HG03196 (cell line): ENCODE measurements at regions not wholly inside any gene's neighbourhood (a gene's known extent, or its start where the extent isn't known, plus 50 kb on each side); places are given as distances from the start of the nearest gene placed in this dataset.
"Not testable (repeated sequence)": the region's sequence is repeated elsewhere in the genome, so short reads cannot be mapped to it uniquely, and the experiment has no call there.

Source experiments
- ATAC-seq: cut with Tn5 transposase; IDR thresholded peaks from one replicate; pipeline ENCODE4 v1.9.1; 2021; ENCODE audit not compliant: unreplicated experiment

DNA sequence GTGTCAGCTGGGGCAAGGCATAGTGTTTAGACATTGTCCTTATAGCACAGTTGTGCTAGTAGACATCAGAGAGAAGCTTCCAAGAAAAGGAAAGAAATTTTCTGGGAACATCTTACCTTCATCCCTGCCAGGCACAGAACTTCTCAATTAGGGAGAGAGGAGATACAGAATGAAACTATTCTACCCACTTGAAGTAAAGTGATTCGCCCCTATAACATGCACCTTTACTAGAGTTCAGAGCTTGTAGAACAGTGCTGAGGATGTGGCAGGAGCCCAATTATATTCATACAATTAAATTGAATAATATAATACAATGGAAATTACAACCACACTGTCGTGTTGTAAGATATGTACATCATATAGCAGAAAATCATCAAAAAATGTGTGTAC is 1063.9 kb upstream of the CITED2 start:
- no peak for ATAC-seq

DNA sequence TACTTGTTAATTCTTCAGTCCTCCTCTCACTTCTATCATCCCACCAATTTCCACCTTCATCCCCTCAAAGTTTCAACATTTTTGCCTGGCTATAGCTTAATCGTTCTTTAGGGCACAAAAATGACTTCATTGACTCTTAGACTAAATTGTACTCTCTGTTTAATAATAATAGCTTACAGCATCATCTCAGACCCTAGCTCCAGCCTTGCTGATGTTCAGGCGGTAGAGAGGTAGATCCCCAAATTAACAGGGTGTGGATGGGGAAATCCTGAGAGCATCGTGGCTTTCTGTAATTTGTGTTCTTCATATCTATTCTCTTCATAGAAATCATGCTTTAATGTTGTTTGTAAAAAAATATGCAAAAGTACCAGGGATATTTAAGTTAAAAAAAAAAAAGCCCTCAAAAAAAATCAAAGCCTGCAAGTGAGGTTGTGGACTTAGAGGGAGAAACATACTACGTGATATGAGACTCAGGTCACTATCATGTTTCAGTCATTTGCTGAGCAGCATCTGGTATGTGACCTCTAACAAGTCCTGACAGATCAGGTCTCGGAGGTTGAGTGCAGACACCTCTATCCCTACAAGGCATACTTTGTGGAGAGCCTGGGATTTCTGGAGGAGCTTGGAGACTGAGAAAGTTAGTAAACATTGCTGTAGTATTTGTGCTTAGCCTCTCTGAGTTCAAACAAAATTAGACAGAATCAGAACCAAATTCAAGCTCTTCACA is 1063.3 kb upstream of the CITED2 start:
- ATAC-seq, result no peak

DNA sequence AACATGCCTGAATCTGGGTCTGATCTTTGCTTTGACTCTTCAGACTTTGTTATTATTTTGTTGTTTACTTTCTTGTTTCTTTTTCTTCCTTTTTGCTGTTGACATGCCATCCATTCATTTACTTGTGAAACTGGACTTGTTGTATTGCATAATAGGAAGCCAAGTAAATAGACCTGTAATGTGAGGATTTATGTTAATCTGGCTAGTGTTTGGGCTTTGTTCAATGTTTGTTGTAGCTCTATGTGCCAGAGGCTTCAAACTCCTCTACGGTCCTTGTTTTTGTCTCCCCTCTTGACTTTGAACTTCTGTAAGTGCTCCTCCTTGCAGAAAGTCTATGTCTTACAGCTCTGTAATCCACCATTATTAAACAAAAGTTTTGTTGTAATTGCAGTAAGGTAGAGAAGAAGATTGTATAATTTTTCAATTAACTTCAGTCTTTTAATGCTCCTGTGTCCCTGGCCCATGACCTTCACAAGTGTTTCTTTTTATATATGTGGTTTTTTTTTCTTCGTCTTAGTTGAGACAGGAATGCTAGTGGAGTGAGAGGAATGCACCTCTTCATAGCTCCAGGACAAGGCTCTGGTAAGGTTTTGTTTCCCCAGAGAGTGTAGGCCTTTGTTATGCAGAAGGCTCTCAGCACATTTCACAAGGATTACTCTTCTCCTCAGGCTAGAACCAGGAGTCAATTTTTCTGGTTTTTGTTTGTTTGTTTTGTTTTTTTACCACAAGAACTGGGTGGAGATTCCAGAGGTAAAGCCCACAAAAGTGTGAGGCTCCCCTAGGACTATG is 1061.8 kb upstream of the CITED2 start:
- no peak for ATAC-seq

DNA sequence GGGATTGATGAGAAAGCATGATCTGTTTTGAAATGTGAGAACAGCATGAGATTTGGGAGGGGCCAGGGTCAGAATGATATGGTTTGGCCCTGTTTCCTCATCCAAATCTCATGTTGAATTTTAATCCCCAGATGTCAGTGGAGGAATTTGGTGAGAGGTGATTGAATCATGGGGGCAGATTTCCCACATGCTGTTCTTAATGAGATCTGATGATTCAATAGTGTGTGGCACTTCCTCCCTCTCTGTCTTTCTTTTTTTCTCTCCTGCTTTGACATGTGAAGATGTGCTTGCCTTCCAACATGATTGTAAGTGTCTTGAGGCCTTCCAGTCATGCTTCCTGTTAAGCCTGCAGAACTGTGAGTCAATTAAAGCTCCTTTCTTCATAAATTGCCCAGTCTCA is 1060.3 kb upstream of the CITED2 start:
- ATAC-seq, result no peak

DNA sequence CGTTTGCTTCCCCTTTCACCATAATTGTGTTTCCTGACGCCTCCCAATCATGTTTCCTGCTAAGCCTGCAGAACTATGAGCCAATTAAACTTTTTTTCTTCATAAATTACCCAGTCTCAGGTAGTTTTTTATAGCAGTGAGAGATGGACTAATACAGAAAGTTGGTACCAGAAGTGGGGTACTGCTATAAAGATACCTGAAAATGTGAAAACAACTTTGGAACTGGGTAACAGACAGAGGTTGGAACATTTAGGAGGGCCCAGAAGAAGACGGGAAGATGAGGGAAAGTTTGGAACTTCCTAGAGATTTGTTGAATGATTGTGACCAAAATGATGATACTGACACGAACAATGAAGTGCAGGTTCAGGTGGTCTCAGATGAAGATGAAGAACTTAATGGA is 1058.6 kb upstream of the CITED2 start:
- ATAC-seq, result no peak

DNA sequence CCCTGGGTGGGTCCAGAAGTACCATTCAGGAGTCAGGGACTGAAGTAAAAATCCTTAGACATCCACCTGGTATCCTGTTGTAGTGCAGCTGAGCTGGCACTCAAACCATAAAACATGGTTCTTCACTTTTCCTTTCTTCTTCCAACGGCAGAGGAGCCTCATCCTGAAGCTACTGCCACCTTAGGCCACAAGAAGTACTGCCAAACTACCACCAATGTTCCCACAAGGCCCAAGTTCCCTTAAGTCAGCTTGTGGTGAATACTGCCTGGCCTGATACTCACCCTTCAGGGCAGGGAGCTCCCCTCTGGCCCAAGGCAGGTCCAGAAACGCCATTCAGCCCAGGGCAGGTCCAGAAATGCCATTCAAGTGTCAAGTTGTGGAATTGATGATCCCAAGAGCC is 1053.4 kb upstream of the CITED2 start:
- ATAC-seq, result no peak

DNA sequence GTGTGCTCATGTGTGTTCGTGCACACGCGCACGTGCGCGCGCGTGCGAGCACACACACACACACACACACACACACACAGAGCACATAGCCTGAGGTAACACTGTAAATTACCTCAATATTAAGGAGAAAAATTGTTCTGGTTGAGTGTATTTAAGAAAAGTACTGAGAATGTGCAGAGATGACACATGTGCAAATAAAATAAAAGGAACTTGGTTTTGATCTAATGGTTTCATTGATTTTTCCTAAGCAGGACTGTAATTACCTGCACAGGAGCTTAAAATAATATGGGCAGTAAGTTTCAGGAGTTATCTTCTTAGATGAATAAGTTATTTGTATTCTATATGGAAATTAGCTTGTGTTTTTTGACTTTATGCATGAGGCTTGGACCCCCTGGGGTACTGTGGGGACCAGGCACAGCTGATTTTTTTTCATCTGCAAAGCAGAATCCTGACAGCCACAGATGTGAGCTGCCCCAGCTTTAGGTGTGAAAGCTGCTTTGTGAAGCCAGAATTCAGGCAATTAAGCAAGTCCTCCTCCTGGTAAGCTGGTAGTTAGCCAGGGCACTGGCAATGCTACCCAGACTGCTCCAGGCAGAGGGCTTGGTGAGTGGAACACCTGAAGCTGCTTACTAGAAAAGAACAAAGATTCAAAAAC is 1040.6 kb upstream of the CITED2 start:
- ATAC-seq, result no peak

DNA sequence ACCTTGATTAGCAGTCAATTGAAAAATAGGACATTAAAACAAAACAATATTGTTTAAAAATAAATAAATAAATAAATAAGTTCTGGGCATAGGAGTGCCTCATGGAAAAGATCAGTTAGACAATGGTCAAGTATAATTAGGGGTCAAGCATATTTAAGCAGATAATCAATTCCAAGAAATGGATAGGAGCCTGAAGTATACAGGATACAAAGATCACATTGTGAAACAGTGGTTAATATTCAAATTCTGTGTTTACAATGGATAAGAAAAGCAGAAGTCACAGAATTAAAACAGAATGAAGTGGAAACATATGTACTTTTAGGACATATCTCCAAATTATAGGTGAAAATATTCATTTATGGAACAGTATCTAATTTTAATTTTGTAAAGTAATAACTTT is 1028.6 kb upstream of the CITED2 start:
- no peak for ATAC-seq

DNA sequence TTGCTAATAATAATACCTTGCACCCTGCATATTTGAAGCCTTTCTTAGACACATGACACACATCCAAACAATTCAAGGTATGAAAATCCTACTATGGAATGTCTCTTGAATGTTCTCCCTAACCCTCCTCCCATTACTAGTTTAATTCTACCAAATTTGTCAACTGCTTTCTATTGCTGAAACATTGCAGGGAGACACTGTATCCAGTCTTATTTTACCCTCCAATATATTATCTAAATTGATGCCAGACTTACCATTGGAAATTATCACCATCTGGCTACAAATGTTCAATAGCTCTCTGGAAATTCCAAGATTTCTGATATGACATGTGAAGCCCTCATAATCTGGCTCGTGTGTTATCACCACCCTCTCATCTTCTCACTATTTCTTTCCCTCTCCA is 1027.3 kb upstream of the CITED2 start:
- no peak for ATAC-seq

DNA sequence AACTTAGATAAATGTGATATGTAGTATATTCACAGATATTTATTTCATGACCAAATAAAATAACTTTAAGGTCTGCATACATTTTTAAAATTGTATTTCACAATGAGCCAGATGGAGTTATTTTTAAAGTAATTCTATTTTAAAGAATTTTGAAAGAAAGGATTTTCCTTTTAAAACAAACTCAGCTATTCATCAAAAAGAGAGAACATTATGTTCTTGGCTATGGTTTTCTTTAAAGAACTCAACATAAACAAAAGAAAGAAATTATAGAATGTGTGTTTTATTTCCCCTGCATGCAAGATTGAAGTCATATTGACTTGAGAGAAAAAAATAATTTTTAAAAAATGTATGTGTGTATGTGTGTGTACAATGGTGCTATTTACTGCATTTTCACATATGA is 1023.6 kb upstream of the CITED2 start:
- no peak for ATAC-seq

DNA sequence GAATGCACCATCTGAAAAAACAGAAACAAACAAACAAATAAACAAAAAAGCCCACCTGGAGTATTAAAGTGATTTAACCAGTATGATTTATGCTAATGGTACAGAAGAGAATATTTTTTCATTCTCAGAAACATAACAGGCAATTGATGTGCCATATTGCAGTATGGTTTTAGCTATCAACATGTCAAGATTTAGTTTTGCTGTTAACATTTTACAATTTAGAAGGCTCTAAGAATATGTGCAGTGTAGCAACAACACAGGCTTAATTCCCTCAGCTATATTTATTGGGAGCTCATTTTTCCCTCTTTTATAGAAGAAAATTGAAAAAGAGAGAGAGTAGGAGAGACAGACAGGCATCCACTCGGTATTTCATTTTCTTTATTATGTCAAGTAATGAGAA is 1022.7 kb upstream of the CITED2 start:
- ATAC-seq, result no peak

DNA sequence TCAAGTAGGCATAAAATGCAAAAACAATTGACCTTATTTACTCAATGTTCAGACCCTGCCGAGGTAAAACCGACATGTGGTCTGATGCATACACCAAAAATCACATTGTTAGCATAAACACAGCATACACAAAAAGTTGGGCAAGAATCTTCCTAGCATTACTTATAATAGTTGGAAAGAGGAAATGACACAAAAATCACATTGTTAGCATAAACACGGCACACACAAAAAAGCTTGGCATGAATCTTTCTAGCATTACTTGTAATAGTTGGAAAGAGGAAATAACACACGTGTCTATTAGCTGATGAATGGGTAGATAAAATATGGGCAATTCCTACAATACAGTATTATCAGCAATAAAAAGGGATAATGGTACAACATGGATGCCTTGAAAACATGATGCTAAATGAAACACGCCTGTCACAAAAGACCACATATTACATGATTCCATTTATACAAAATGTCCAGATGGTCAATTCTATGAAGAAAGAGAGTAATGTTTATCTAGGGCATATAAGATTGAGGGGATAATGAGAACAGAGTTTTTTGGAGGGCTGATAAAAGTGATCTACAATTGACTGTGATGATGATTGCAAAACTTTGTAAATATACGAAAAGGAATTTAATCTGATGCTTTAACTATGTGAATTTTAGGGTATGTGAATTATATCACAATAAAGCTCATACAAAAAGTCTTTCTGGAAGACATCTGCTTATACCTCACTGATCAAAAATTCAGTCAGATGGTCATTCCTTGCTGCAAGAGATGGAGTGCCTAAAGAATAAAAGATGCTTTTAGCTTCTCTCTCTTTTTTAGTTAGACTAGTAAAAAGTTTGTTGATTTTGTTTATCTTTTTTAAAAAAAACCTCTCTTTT is 1019.5 kb upstream of the CITED2 start:
- ATAC-seq, result no peak

DNA sequence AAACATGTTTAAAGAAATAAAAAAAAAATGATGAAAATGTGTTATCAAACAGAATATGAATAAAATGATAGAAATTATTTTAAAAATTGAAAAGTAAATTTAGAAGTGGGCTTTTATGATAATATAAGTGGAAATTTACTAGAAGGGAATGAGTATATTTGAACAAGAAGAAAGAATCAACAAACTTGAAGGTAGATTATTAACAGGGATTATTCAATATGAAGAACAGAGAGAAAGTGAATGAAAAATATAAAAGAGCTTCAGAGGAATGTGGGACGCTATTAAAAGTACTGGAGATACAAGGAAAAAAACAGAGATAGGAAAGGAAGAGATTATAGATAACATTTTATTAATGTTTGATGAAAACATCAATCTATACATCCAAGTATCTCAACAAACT is 1014.4 kb upstream of the CITED2 start:
- ATAC-seq, result no peak

DNA sequence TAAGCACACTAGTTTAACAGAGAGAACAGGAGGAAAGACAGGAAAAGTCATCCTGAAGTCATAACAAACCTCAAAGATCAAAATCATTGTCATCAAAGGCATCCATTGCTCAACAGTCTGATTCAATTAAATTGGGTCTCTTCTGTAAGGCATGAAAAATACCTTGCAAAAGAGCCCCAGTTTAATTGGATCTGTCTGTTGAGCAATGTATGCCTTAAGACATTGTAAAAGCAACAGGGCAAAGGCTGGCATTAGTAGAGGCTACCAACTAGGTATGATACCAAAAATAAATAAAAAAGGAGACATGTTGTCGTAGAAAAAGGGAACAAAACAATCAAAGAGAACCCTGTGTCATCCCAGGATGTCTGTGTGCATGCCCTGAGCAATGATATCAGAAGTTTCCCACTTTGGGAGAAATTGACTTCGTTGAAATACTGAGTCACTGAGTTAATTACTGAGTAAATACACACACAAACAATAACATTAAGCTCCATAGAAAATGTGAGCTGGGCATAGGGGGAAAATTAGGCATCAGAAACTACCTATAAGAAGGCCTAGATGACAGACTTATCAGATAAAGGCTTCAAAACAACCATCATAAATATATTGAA is 1013.8 kb upstream of the CITED2 start:
- ATAC-seq, result no peak

DNA sequence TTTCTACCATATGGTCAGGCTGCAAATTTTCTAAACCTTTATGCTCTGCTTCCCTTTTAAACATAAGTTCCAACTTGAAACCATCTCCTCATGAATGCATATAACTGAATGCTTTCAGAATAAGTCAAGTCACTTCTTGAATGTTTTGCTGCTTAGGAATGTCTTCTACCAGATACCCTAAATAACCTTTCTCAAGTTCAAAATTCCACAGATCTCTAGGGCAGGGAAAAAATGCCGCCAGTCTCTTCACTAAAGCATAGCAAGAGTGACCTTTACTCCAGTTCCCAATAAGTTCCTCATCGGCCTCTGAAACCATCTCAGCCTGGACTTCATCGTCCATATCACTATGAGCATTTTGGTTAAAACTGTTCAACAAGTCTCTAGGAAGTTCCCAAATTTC is 1011.2 kb upstream of the CITED2 start:
- no peak for ATAC-seq

DNA sequence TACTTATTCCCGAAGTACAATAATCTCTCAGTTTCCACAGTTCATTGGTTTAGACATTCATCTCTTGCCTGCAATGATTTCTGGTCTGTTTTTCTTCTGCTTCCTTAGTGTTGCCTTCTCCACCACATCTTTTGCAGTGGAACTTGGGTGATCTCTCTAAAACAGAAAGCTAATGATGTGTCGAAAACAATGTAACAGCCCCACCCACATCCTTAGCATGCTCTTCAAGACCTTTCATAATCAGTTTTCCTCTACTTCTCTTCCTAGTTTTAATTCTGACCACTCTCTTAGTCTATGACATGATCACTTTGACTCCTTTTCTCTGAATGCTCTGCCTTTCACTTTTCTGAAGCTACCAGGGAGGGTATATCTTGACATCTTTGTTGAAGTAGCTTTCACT is 1007.9 kb upstream of the CITED2 start:
- no peak for ATAC-seq

DNA sequence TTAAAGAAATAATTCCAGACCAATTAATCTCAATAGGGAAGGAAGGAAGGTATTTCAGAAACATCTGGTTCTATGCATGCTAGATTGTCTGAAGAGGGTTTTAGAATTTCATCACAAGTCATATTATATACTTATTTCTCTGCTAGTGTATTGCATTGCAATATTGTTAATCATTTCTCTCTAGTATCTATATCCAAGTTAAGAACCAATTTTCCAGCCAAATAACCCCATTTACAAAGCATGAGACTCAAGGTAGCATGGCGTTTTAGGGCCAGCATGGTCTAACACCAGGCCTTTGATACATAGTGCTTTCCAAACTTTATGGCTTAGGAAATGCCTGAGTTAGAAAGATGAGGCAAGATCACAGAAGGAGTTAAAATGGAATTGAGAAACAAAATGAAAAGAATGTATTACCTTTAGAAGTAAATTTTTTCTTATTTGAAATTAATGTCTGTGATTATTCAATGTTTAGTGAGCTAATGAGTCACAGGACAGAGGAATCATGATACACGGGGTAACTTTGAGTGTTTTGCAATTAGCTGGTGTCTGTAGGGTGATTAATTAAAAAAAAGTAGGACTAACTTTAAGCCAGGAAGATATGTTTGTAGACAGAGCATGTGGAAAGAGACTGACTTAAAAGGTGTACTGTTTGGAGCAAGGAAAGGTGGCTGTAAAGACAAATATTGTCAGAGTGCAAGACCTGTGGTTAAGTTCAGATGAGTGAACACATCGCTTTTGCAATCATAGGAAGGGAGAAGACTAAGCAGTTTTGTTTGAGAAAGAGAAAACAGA is 1006.2 kb upstream of the CITED2 start:
- ATAC-seq, result no peak

DNA sequence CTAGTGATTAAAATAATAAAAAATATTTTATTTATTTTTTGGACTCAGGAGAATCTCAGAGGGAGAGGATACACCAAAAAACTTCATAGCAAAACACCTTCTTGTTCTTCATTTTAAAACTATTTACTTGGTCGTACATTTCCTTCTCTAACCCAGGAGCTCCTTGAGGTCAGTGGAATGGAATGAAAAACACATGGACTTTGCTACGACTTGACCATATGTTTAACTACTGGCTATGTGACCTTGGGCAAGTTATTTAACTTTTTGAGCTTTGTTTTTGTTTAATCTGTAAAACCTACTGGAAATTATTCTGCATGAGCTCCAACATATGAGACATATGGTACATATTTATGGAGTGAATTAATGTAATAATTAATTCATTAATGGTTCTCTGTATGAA is 1005.5 kb upstream of the CITED2 start:
- no peak for ATAC-seq

DNA sequence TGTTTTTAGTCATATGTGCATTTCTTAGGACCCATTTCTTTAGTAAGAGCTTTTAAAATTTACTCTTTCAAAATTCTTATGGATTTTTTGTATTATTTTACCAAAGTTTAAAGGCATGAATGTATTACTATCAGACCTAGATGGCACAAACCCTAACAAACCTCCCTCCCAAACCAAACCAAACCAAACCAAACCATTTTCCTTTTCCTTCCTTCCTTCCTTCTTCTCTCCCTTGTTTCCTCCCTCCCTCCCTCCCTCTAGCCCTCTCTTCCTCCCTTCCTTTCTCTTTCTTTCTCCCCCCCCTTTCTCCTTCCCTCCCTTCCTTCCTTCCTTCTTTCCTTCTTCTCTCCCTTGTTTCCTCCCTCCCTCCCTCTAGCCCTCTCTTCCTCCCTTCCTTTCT is 1001.8 kb upstream of the CITED2 start:
- no peak for ATAC-seq

DNA sequence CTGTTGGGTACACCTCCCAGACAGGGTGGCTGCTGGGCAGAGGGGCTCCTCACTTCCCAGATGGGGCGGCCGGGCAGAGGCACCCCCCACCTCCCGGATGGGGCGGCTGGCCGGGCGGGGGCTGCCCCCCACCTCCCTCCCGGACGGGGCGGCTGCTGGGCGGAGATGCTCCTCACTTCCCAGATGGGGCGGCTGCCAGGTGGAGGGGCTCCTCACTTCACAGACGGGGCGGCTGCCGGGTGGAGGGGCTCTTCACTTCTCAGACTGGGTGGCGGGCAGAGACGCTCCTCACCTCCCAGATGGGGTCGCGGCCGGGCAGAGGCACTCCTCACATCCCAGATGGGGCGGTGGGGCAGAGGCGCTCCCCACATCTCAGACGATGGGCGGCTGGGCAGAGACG is 999.3 kb upstream of the CITED2 start:
- ATAC-seq, result not testable (repeated sequence)
